IPS-18a (cell line): ENCODE measurements at regions not wholly inside any gene's neighbourhood (a gene's known extent, or its start where the extent isn't known, plus 50 kb on each side); places are given as distances from the start of the nearest gene placed in this dataset.
"Not testable (repeated sequence)": the region's sequence is repeated elsewhere in the genome, so short reads cannot be mapped to it uniquely, and the experiment has no call there.

Source experiments
- H3K27ac ChIP-seq: one replicate; pipeline ENCODE4 v1.5.1; 2013; ENCODE audit warnings: low read length
- H3K27me3 ChIP-seq: one replicate; pipeline ENCODE4 v1.6.1; 2013; ENCODE audit warnings: mild to moderate bottlenecking, low read length; ENCODE audit not compliant: control insufficient read depth, insufficient read depth
- H3K36me3 ChIP-seq: one replicate; pipeline ENCODE4 v1.6.1; 2013; ENCODE audit warnings: low read depth, low read length; ENCODE audit not compliant: control insufficient read depth
- H3K4me1 ChIP-seq: one replicate; pipeline ENCODE4 v1.6.1; 2013; ENCODE audit warnings: low read depth, low read length; ENCODE audit not compliant: control insufficient read depth
- H3K4me3 ChIP-seq: one replicate; pipeline ENCODE4 v1.5.1; 2013; ENCODE audit warnings: low read length
- H3K9ac ChIP-seq: one replicate; pipeline ENCODE4 v1.6.1; 2013; ENCODE audit warnings: mild to moderate bottlenecking, low read length, moderate library complexity
- H3K9me3 ChIP-seq: one replicate; pipeline ENCODE4 v1.6.1; 2013; ENCODE audit warnings: low read depth, low read length; ENCODE audit not compliant: control insufficient read depth

DNA sequence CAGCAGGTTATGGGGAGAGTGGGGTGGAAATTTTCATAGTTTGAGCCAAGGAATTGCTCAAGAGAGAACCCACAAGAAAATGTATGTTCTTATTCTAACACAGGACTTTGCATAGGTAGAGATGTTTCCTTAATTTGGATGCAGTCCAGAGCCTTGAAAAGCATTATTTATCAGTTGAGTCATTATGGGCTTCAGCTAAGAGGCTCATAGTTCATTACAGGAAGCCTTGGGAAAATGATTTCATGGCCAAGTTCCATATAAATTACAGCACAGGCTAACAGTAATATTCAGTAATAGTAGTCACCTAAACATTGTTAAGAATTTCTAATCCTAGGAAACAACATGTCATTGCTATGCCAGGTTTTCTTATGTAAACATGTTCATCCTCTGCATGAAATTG, 131.1 kb upstream of the PTPRZ1 start:
- H3K9ac ChIP-seq, result no peak overlapping the region
- no peaks in the 10 kb centered on the region for H3K27me3 ChIP-seq
- no peaks in the 10 kb centered on the region for H3K36me3 ChIP-seq
- no peaks in the 10 kb centered on the region for H3K9me3 ChIP-seq
- H3K4me1 ChIP-seq, result peaks cover 5% of the 10 kb centered on the region
- no peak overlapping the region for H3K4me3 ChIP-seq
- H3K27ac ChIP-seq, result no peak overlapping the region

GRCh38 chr7:121739465-121739864, 133.5 kb upstream of the PTPRZ1 start:
- Histone ChIP-seq H3K9me3 (no peaks in the 10 kb centered on the region), H3K27ac (no peak overlapping the region), H3K27me3 (no peaks in the 10 kb centered on the region), H3K4me1 (peaks cover 5% of the 10 kb centered on the region), H3K4me3 (no peak overlapping the region), H3K36me3 (no peaks in the 10 kb centered on the region), H3K9ac (no peak overlapping the region)

DNA sequence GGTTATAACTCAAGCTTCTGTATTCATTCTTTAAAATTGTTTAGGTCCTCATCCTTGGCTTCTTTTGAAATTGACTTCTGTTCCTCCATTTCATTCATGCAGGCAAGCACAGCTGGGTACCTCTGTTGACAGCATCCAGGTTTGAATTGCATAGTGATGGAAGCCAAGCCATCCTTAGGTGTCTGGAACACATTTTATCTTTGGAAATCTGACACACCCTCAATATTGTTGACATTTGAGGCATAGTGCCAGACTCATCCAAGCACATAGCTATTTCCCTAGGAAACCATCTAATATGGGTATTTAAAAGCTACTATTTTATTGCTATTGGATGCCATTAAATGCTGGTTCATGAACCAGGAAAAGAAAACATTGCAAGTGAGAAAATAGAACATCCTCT, 142.1 kb upstream of the PTPRZ1 start:
- Histone ChIP-seq H3K27ac (no peak overlapping the region), H3K27me3 (no peaks in the 10 kb centered on the region), H3K4me3 (no peak overlapping the region), H3K4me1 (no peaks in the 10 kb centered on the region), H3K36me3 (no peaks in the 10 kb centered on the region), H3K9ac (no peak overlapping the region), H3K9me3 (peaks cover 10% of the 10 kb centered on the region)

DNA sequence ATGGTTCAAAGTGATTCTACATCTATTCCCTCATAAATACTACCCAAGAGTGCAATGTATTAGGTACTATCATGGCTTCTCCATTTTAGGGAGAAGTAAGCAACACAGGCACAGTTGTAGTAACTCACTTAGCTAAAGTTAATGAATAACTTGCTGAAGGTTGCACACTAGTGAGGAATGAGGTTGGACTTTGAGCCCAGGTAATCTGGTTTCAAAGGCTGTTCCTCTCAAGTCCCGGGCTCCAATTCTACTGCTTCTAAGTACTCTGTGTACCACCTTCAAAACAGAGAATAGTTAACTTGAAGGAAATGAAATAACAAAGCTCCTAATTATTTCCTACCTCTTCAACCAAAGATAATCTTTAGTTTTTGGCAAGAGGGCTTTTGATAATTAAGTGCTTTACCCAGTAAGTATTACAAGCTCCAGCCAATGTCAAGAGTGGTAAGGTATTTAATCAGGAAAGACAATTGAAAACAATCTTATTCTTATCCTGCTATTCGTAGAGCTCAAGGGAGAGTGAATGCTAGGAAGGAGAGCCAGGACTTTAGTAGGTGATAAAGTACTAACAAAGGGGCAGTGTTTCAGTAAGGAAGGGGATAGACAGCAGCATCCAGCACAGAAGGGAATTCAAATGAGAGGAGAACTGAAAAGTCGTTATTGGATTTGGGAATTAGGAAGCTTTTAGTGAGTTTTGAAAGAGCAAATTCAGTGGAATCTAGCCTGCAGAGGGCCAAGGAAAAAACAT, 158.2 kb upstream of the PTPRZ1 start:
- no peak overlapping the region for H3K9ac ChIP-seq
- no peaks in the 10 kb centered on the region for H3K27me3 ChIP-seq
- H3K9me3 ChIP-seq, result no peaks in the 10 kb centered on the region
- no peak overlapping the region for H3K4me3 ChIP-seq
- no peak overlapping the region for H3K27ac ChIP-seq
- no peaks in the 10 kb centered on the region for H3K36me3 ChIP-seq
- H3K4me1 ChIP-seq, result peaks cover 10% of the 10 kb centered on the region

- not testable (repeated sequence) for H3K9ac ChIP-seq, H3K36me3 ChIP-seq, H3K9me3 ChIP-seq, H3K27me3 ChIP-seq, H3K4me3 ChIP-seq, H3K27ac ChIP-seq
- H3K4me1 ChIP-seq, result peaks cover 10% of the 10 kb centered on the region
These were observed 160.0 kb upstream of the PTPRZ1 start for GRCh38 chr7:121712961-121713360.

GRCh38 chr7:121697731-121698316, 175.1 kb upstream of the PTPRZ1 start:
- no peaks in the 10 kb centered on the region for H3K9me3 ChIP-seq
- H3K4me1 ChIP-seq, result peaks cover 3% of the 10 kb centered on the region
- no peaks in the 10 kb centered on the region for H3K27me3 ChIP-seq
- H3K27ac ChIP-seq, result no peak overlapping the region
- no peak overlapping the region for H3K4me3 ChIP-seq
- H3K9ac ChIP-seq, result no peak overlapping the region
- H3K36me3 ChIP-seq, result no peaks in the 10 kb centered on the region

GRCh38 chr7:121696954-121697353, 176.0 kb upstream of the PTPRZ1 start:
- H3K9me3 ChIP-seq, result no peaks in the 10 kb centered on the region
- H3K4me1 ChIP-seq, result peaks cover 3% of the 10 kb centered on the region
- H3K27me3 ChIP-seq, result no peaks in the 10 kb centered on the region
- no peaks in the 10 kb centered on the region for H3K36me3 ChIP-seq
- no peak overlapping the region for H3K9ac ChIP-seq
- no peak overlapping the region for H3K27ac ChIP-seq
- H3K4me3 ChIP-seq, result no peak overlapping the region

DNA sequence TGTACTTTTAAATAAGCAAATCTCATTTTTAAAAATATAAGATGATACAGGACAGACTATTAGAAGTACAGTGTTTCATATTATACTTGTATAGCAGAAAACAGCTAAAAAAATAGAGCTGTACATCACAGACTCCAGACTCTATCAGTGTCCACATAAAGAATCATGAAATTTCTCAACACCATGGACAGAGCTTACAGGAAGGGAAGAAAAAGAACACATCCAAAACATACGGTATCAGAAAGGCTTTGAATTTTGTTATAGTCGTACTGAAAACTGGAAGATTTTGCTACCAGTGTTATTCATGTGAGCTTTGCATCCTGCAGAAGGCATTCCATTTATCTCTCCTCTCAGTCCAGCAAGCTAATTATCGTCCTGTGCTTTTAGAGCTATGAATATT, 183.2 kb upstream of the PTPRZ1 start:
- no peak overlapping the region for H3K9ac ChIP-seq
- H3K9me3 ChIP-seq, result no peaks in the 10 kb centered on the region
- H3K27me3 ChIP-seq, result no peaks in the 10 kb centered on the region

GRCh38 chr7:121681700-121682099, 191.3 kb upstream of the PTPRZ1 start:
- H3K4me1 ChIP-seq, result peaks cover 10% of the 10 kb centered on the region
- no peaks in the 10 kb centered on the region for H3K36me3 ChIP-seq
- no peak overlapping the region for H3K9ac ChIP-seq
- no peak overlapping the region for H3K4me3 ChIP-seq
- no peaks in the 10 kb centered on the region for H3K9me3 ChIP-seq
- H3K27me3 ChIP-seq, result no peaks in the 10 kb centered on the region
- no peak overlapping the region for H3K27ac ChIP-seq

More for the DNA sequence above, 183.2 kb upstream of the PTPRZ1 start:
- no peak overlapping the region for H3K27ac ChIP-seq
- no peak overlapping the region for H3K4me3 ChIP-seq
- H3K36me3 ChIP-seq, result no peaks in the 10 kb centered on the region
- H3K4me1 ChIP-seq, result no peaks in the 10 kb centered on the region

- Histone ChIP-seq H3K4me3 (no peak overlapping the region), H3K9ac (no peak overlapping the region), H3K27ac (no peak overlapping the region), H3K9me3 (no peaks in the 10 kb centered on the region), H3K36me3 (no peaks in the 10 kb centered on the region), H3K4me1 (peaks cover 15% of the 10 kb centered on the region), H3K27me3 (no peaks in the 10 kb centered on the region)
These were observed 196.8 kb upstream of the PTPRZ1 start for GRCh38 chr7:121676168-121676567.

- H3K27me3 ChIP-seq, H3K27ac ChIP-seq, H3K36me3 ChIP-seq, H3K9ac ChIP-seq, H3K4me3 ChIP-seq, H3K9me3 ChIP-seq: not testable (repeated sequence)
- H3K4me1 ChIP-seq, result peaks cover 15% of the 10 kb centered on the region
These were observed 198.5 kb upstream of the PTPRZ1 start for GRCh38 chr7:121674455-121674854.

DNA sequence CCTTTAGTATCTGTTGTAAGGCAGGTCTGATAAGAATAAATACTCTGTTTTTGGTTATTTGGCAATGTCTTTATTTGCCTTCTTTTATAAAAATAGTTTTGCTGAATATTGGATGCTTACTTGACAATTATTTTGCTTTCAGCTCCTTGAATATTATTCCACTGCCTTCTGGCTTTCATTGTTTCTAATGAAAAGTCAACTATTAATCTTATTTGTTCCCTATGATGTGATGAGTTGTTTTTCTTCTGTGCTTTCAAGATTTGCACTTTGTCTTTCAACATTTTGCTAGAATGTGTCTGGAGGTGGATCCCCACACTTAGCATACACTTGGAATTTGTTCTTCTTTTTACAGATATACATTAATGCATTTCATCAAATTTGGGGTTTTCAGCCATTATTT, 203.8 kb upstream of the PTPRZ1 start:
- Histone ChIP-seq H3K9me3 (peaks cover 7% of the 10 kb centered on the region), H3K9ac (no peak overlapping the region)

More for the DNA sequence above, 203.8 kb upstream of the PTPRZ1 start:
- H3K27ac ChIP-seq, result no peak overlapping the region
- H3K27me3 ChIP-seq, result no peaks in the 10 kb centered on the region
- no peaks in the 10 kb centered on the region for H3K36me3 ChIP-seq
- no peak overlapping the region for H3K4me3 ChIP-seq
- no peaks in the 10 kb centered on the region for H3K4me1 ChIP-seq
